ENCODE measurements at regions not wholly inside any gene's neighbourhood (a gene's known extent, or its start where the extent isn't known, plus 50 kb on each side); places are given as distances from the start of the nearest gene placed in this dataset.

- Histone ChIP-seq H3K27me3 (no peaks in the 10 kb centered on the region), H3K4me1 (no peaks in the 10 kb centered on the region), H3K36me3 (ENCODE audit: low read depth, missing control alignments) (no peaks in the 10 kb centered on the region), H3K27ac (no peak overlapping the region), H3K4me3 (no peak overlapping the region), H3K9me3 (no peaks in the 10 kb centered on the region)
- DNase-seq = no peak
- intact Hi-C loops (cut with DNase I; ENCODE audit: low total_unique reads) = no loop called here
- no peak for TF ChIP-seq POLR2A (IDR thresholded peaks at IDR 0.05)
- TF ChIP-seq CTCF (IDR thresholded peaks at IDR 0.05) = no peak
- WGBS, 2 donors = 94 to 97% methylated on average over 6 of the region's 6 CpGs
Observed at GRCh38 chr16:86864586-86864985, 286.2 kb downstream of the FOXL1 start.

- Histone ChIP-seq H3K4me1 (no peaks in the 10 kb centered on the region), H3K9me3 (no peaks in the 10 kb centered on the region), H3K27ac (no peak overlapping the region), H3K36me3 (ENCODE audit: low read depth, missing control alignments) (no peaks in the 10 kb centered on the region), H3K27me3 (no peaks in the 10 kb centered on the region), H3K4me3 (no peak overlapping the region)
- DNase-seq = no peak
- WGBS, 2 donors = 74 to 76% methylated on average over 13 to 23 of the region's 23 CpGs
- intact Hi-C loops (cut with DNase I; ENCODE audit: low total_unique reads) = no loop called here
- TF ChIP-seq CTCF (IDR thresholded peaks at IDR 0.05) (no peak), POLR2A (IDR thresholded peaks at IDR 0.05) (no peak)
Observed at GRCh38 chr16:86865851-86866662, 287.7 kb downstream of the FOXL1 start.

- no peaks in the 10 kb centered on the region for H3K4me1 ChIP-seq
Observed at GRCh38 chr16:86866986-86867722, 288.8 kb downstream of the FOXL1 start.

GRCh38 chr16:86868070-86868469 lies 289.7 kb downstream of the FOXL1 start:
- Histone ChIP-seq H3K27me3 (no peaks in the 10 kb centered on the region), H3K4me3 (no peak overlapping the region), H3K4me1 (no peaks in the 10 kb centered on the region), H3K36me3 (ENCODE audit: low read depth, missing control alignments) (no peaks in the 10 kb centered on the region), H3K27ac (no peak overlapping the region), H3K9me3 (no peaks in the 10 kb centered on the region)
- WGBS, 2 donors = 59 to 63% methylated on average over 4 to 12 of the region's 12 CpGs
- no peak for TF ChIP-seq POLR2A (IDR thresholded peaks at IDR 0.05)
- no peak for TF ChIP-seq CTCF (IDR thresholded peaks at IDR 0.05)
- intact Hi-C loops (cut with DNase I; ENCODE audit: low total_unique reads) = no loop called here
- DNase-seq = no peak

More at GRCh38 chr16:86866986-86867722, 288.8 kb downstream of the FOXL1 start:
- Histone ChIP-seq H3K27me3 (no peaks in the 10 kb centered on the region), H3K36me3 (ENCODE audit: low read depth, missing control alignments) (no peaks in the 10 kb centered on the region), H3K27ac (no peak overlapping the region), H3K9me3 (no peaks in the 10 kb centered on the region), H3K4me3 (no peak overlapping the region)
- 93 to 98% methylated on average over 6 of the region's 6 CpGs for WGBS, 2 donors
- no peak for TF ChIP-seq POLR2A (IDR thresholded peaks at IDR 0.05)
- no peak for TF ChIP-seq CTCF (IDR thresholded peaks at IDR 0.05)
- DNase-seq = no peak
- intact Hi-C loops (cut with DNase I; ENCODE audit: low total_unique reads) = no loop called here
